Pancreas (tissue), 10 donors: ENCODE measurements at regions not wholly inside any gene's neighbourhood (a gene's known extent, or its start where the extent isn't known, plus 50 kb on each side); places are given as distances from the start of the nearest gene placed in this dataset.

Experiments
- ATAC-seq, 4 donors: fragments of 200-7000 bp; cut with Tn5 transposase; one replicate each; pipeline versions ENCODE4 v1.8.0 to v1.9.1; 2020; ENCODE audit warnings: mild to moderate bottlenecking in 4 of 4, moderate library complexity in 4 of 4
- DNase-seq, 6 donors: peaks; one replicate each; pipeline ENCODE4 v3.0.0-alpha.2; 2020
- FAIRE-seq: peaks from 2 replicates; lab custom pipeline; 2012; peaks lifted over from hg19 to GRCh38; lab: Jason Lieb, UNC
- H3K27ac ChIP-seq, 4 donors: fragments of 200-600 bp; sonication (generic); 1 replicate in 3 of 4; 2 replicates in 1 of 4; pipeline versions ENCODE4 v1.5.0 to v1.8.0; 2020
- H3K27me3 ChIP-seq, 4 donors: fragments of 200-600 bp; one replicate each; pipeline ENCODE4 v1.8.0; 2021
- H3K36me3 ChIP-seq, 3 donors: fragments of 200-600 bp; sonication (generic) in 1 of 3; one replicate each; pipeline versions ENCODE4 v1.5.0 to v1.8.0; 2020 to 2021
- H3K4me1 ChIP-seq, 3 donors: fragments of 200-600 bp; one replicate each; pipeline ENCODE4 v1.8.0; 2021
- H3K4me3 ChIP-seq, 4 donors: fragments of 200-600 bp; sonication (generic) in 2 of 4; one replicate each; pipeline versions ENCODE4 v1.5.0 to v1.8.0; 2020 to 2021
- H3K9me3 ChIP-seq, 4 donors: fragments of 200-600 bp; one replicate each; pipeline ENCODE4 v1.8.0; 2021
- WGBS, 2 donors: extraction: QIAGEN DNeasy Blood & Tissue Kit; methylation state at CpG; one replicate each; pipeline ENCODE4 v1.1.7; 2013; 5-methylcytosine and 5-hydroxymethylcytosine counted together
- intact Hi-C, 3 donors: fragments of 100-400 bp; cut with DNase I; formaldehyde crosslinking; loops; one replicate each; pipeline versions ENCODE4 v1.11.1 to v1.14.2; 2022
- TF ChIP-seq, protein P1 (sequence below), 4 donors: fragments of 200-600 bp; sonication (generic) in 3 of 4; IDR thresholded peaks; one replicate each; pipeline versions ENCODE4 v1.5.0 to v1.8.0; 2021; ENCODE audit warnings: antibody characterized with exemption in 4 of 4
- donor health status: healthy with polysubstance abuse.
- donor health status: DM: no; HTN: no; CAD: no; lungs with moderate emphysema.
- donor health status: DM: no; HTN: no; CAD: no.
- donor health status: control.
- donor health status: control.
- donor health status: Bipolar disorder and iron deficiency.
- donor health status: DM: yes; HTN: yes; CAD: no.
- donor health status: DM: no; HTN: no; CAD: no.
- donor health status: DM: no; HTN: no; CAD: no.
- donor health status: DM: yes; HTN: yes; CAD: no.

- ATAC-seq (no peak), DNase-seq (no peak), FAIRE-seq (no peak)
- Histone ChIP-seq H3K9me3 (no peaks in the 10 kb centered on the region), H3K4me1 (peaks cover 4 to 15% (median 6%) of the 10 kb centered on the region in 3 donors), H3K4me3 (no peak overlapping the region), H3K27ac (no peak overlapping the region), H3K27me3 (no peaks in the 10 kb centered on the region), H3K36me3 (no peaks in the 10 kb centered on the region)
- 81 to 92% methylated on average over 7 of the region's 7 CpGs for WGBS, 2 donors
- intact Hi-C loops, result no loop called here
- TF ChIP-seq, protein P1, sequence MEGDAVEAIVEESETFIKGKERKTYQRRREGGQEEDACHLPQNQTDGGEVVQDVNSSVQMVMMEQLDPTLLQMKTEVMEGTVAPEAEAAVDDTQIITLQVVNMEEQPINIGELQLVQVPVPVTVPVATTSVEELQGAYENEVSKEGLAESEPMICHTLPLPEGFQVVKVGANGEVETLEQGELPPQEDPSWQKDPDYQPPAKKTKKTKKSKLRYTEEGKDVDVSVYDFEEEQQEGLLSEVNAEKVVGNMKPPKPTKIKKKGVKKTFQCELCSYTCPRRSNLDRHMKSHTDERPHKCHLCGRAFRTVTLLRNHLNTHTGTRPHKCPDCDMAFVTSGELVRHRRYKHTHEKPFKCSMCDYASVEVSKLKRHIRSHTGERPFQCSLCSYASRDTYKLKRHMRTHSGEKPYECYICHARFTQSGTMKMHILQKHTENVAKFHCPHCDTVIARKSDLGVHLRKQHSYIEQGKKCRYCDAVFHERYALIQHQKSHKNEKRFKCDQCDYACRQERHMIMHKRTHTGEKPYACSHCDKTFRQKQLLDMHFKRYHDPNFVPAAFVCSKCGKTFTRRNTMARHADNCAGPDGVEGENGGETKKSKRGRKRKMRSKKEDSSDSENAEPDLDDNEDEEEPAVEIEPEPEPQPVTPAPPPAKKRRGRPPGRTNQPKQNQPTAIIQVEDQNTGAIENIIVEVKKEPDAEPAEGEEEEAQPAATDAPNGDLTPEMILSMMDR (IDR thresholded peaks at IDR 0.05), result no peak
Measured at GRCh38 chr2:9760902-9761228, 82.4 kb upstream of the TAF1B start.

DNA sequence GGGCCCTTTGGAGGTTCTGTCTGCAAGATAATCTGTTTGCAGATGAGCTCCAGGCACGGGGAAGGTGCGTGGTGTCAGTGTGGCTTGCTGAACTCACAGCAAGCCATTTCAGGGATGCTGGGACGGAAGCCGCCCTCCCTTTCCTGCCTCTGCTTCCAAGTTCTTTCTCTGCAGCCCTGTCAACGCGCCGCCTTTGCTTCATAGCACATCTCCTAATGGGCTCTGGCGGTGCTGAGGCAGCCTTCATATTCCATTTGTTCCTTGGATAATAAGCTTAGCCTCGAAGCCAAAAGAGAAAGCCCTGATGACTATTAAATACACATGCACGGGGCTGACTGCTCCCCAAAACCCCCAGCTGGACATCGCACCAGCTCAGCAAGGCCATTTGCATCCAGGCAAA, 81.7 kb upstream of the TAF1B start:
- WGBS, 2 donors, result 93 to 94% methylated on average over 11 of the region's 11 CpGs
- peaks cover 4 to 15% (median 6%) of the 10 kb centered on the region in 3 donors for H3K4me1 ChIP-seq
- H3K27ac ChIP-seq, result no peak overlapping the region
- H3K4me3 ChIP-seq, result no peak overlapping the region
- TF ChIP-seq, protein P1 (IDR thresholded peaks at IDR 0.05), result no peak
- H3K9me3 ChIP-seq, result no peaks in the 10 kb centered on the region
- no peaks in the 10 kb centered on the region for H3K27me3 ChIP-seq
- DNase-seq (no peak), FAIRE-seq (no peak), ATAC-seq (no peak)
- intact Hi-C loops, result no loop called here
- H3K36me3 ChIP-seq, result no peaks in the 10 kb centered on the region

GRCh38 chr2:9762164-9762563, 81.1 kb upstream of the TAF1B start:
- Histone ChIP-seq H3K4me1 (peaks cover 4 to 15% (median 6%) of the 10 kb centered on the region in 3 donors), H3K27me3 (no peaks in the 10 kb centered on the region), H3K27ac (no peak overlapping the region), H3K9me3 (no peaks in the 10 kb centered on the region), H3K36me3 (no peaks in the 10 kb centered on the region), H3K4me3 (no peak overlapping the region)
- DNase-seq, result no peak
- ATAC-seq, result no peak
- intact Hi-C loops, result no loop called here
- 93 to 96% methylated on average over 5 of the region's 5 CpGs for WGBS, 2 donors
- TF ChIP-seq, protein P1 (IDR thresholded peaks at IDR 0.05), result no peak
- no peak for FAIRE-seq

DNA sequence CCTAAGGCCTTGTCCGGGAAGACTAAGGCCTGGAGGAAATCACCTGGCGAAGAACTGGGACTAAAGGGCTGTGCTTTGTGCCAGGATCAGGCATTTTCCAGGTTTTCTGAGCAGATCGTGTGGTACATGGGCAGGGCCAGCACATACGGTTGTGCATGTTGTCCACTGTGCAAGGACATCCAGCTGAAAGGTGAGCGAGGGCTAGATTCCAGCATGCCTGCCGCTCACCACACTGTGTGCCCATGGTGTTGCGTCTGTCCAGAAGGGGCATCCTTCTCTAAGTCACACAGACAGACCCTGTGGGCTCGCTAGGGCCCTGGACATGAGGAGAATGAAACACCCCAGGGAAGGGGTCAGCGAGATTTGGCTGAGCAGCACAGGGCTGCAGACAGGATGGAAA, 80.3 kb upstream of the TAF1B start:
- Histone ChIP-seq H3K9me3 (no peaks in the 10 kb centered on the region), H3K4me1 (peaks cover 4 to 15% (median 6%) of the 10 kb centered on the region in 3 donors), H3K36me3 (no peaks in the 10 kb centered on the region), H3K27me3 (no peaks in the 10 kb centered on the region), H3K4me3 (no peak overlapping the region), H3K27ac (no peak overlapping the region)
- DNase-seq (no peak), ATAC-seq (no peak), FAIRE-seq (no peak)
- WGBS, 2 donors, result 92% methylated on average over 9 of the region's 9 CpGs
- intact Hi-C loops, result no loop called here
- TF ChIP-seq, protein P1 (IDR thresholded peaks at IDR 0.05), result no peak

- WGBS, 2 donors, result 26 to 35% methylated on average over 7 of the region's 7 CpGs
- Histone ChIP-seq H3K9me3 (no peaks in the 10 kb centered on the region), H3K36me3 (no peaks in the 10 kb centered on the region), H3K27me3 (no peaks in the 10 kb centered on the region), H3K27ac (peak overlapping the region in 1 of 4 donors; percentile 28), H3K4me3 (no peak overlapping the region), H3K4me1 (peaks cover 4 to 19% (median 6%) of the 10 kb centered on the region in 3 donors)
- no peak for DNase-seq
- no peak for FAIRE-seq
- intact Hi-C loops, result no loop called here
- peak; percentile 44 to 71 (median 62) for ATAC-seq
- TF ChIP-seq, protein P1 (IDR thresholded peaks at IDR 0.05), result no peak
Measured at GRCh38 chr2:9763356-9764152, 79.7 kb upstream of the TAF1B start.
